A673 (cell line): ENCODE measurements at regions not wholly inside any gene's neighbourhood (a gene's known extent, or its start where the extent isn't known, plus 50 kb on each side); places are given as distances from the start of the nearest gene placed in this dataset.

Source experiments
- BruUV-seq: library from RNA; stranded (reverse); fragments of 400-500 nt; replicated peaks from 2 replicates; lab custom pipeline; 2021; lab: Mats Ljungman, UMichigan
- CTCF ChIA-PET: fragments of 300-600 bp; sonication (Branson Sonifier 250); formaldehyde crosslinking; loops from one replicate; lab custom pipeline; 2022; ENCODE audit warnings: antibody characterized with exemption; lab: Charles Lee
- POLR2A ChIA-PET: fragments of 300-600 bp; sonication (Branson Sonifier 250); formaldehyde crosslinking; loops from one replicate; lab custom pipeline; 2022; ENCODE audit warnings: antibody characterized with exemption; ENCODE audit not compliant: low non-redundant PET; lab: Charles Lee
- DNase-seq: peaks from one replicate; pipeline ENCODE4 v3.0.0-alpha.2; 2015; ENCODE audit warnings: low spot score
- H3K27ac ChIP-seq: fragments of 200-600 bp; sonication (generic); 2 replicates; pipeline ENCODE4 v1.5.1; 2016; ENCODE audit warnings: mixed run types, low read depth, mild to moderate bottlenecking, mixed read lengths, antibody characterized with exemption, low read length; ENCODE audit not compliant: poor library complexity, severe bottlenecking
- H3K27me3 ChIP-seq: fragments of 200-600 bp; sonication (generic); replicated peaks from 2 replicates; pipeline ENCODE4 v1.6.1; 2017; ENCODE audit warnings: mixed run types, low read depth, mild to moderate bottlenecking, mixed read lengths, antibody characterized with exemption, low read length; ENCODE audit not compliant: insufficient read depth, poor library complexity
- H3K36me3 ChIP-seq: fragments of 200-600 bp; sonication (generic); 2 replicates; pipeline ENCODE4 v1.6.1; 2016; ENCODE audit warnings: mixed run types, mild to moderate bottlenecking, mixed read lengths, antibody characterized with exemption, low read length; ENCODE audit not compliant: insufficient read depth, poor library complexity, severe bottlenecking
- H3K4me1 ChIP-seq: fragments of 200-600 bp; sonication (generic); 2 replicates; pipeline ENCODE4 v1.6.1; 2017; ENCODE audit warnings: mixed run types, mild to moderate bottlenecking, mixed read lengths, antibody characterized with exemption, low read length; ENCODE audit not compliant: insufficient read depth, poor library complexity, severe bottlenecking
- H3K4me3 ChIP-seq: fragments of 200-600 bp; sonication (generic); 2 replicates; pipeline ENCODE4 v1.5.1; 2016; ENCODE audit warnings: low read depth, mixed run types, mild to moderate bottlenecking, mixed read lengths, low read length; ENCODE audit not compliant: poor library complexity, severe bottlenecking
- H3K9me3 ChIP-seq: fragments of 200-600 bp; sonication (generic); 2 replicates; pipeline ENCODE4 v1.6.1; 2016; ENCODE audit warnings: mixed run types, low read depth, mild to moderate bottlenecking, mixed read lengths, antibody characterized with exemption, low read length; ENCODE audit not compliant: poor library complexity, severe bottlenecking
- EZH2 ChIP-seq: fragments of 200-600 bp; sonication (generic); IDR thresholded peaks from 2 replicates; pipeline ENCODE4 v1.6.1; 2017; ENCODE audit warnings: borderline replicate concordance, low read depth, mild to moderate bottlenecking, mixed read lengths, antibody characterized with exemption, low read length; ENCODE audit not compliant: poor library complexity, severe bottlenecking
- intact Hi-C: fragments of 100-400 bp; cut with micrococcal nuclease; formaldehyde crosslinking; loops from one replicate; pipeline ENCODE4 v1.10.0; 2022; ENCODE audit not compliant: unreplicated experiment
- TF ChIP-seq, protein P1 (sequence below): fragments of 300-800, 200-600 bp; sonication (generic); conservative IDR thresholded peaks from 2 replicates; pipeline ENCODE4 v1.5.1; 2017; ENCODE audit warnings: low read depth, mild to moderate bottlenecking, antibody characterized with exemption, low read length, moderate library complexity, mixed read lengths

GRCh38 chr18:24630346-24630880 lies 170.0 kb downstream of the HRH4 start:
- Histone ChIP-seq H3K27me3 (peaks cover 13% of the 10 kb centered on the region), H3K9me3 (no peaks in the 10 kb centered on the region), H3K27ac (no peak overlapping the region), H3K4me1 (no peaks in the 10 kb centered on the region), H3K4me3 (no peak overlapping the region), H3K36me3 (no peaks in the 10 kb centered on the region)
- intact Hi-C loops, result no loop called here
- no TSS peak for BruUV-seq
- ChIA-PET CTCF (no interaction called here), POLR2A (no interaction called here)
- TF ChIP-seq EZH2, result no peak
- TF ChIP-seq, protein P1, sequence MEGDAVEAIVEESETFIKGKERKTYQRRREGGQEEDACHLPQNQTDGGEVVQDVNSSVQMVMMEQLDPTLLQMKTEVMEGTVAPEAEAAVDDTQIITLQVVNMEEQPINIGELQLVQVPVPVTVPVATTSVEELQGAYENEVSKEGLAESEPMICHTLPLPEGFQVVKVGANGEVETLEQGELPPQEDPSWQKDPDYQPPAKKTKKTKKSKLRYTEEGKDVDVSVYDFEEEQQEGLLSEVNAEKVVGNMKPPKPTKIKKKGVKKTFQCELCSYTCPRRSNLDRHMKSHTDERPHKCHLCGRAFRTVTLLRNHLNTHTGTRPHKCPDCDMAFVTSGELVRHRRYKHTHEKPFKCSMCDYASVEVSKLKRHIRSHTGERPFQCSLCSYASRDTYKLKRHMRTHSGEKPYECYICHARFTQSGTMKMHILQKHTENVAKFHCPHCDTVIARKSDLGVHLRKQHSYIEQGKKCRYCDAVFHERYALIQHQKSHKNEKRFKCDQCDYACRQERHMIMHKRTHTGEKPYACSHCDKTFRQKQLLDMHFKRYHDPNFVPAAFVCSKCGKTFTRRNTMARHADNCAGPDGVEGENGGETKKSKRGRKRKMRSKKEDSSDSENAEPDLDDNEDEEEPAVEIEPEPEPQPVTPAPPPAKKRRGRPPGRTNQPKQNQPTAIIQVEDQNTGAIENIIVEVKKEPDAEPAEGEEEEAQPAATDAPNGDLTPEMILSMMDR, result no peak
- no peak for DNase-seq

DNA sequence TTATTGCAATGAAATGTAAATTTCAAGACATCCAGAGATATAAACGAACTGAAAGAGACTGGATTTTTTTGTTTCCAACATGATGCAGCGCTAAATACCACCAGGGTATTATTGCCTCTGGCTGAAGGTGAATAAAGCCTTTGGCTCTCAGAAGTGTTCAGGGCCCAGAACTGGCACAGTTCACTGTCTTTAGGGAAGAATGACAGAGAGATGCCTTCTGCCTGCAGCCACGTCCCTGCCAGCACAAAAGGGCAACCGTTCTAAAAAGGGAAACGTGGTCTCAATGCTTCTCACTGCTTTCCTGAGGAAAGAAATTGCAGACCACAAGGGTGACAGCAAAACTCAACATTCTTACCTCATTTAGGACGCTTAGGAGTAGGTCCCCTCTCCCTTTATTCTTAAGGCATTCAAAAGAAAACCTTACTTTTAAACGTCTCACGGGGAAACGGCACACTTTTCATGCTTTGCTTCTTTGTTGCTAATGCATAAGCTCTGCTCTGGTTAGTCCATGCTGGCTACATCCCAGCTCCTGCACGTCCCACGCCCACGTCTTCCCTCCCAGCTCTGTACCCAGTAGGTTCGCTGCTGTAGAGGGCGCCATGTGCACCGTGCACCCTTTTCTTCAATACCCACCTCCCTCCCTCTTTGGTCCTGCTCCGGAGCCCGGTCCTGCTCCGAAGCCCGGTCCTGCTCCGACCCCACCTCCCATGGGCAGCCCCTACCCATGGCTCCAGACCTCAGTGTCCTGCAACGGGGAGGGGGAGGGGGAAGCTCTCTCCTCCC lies 171.0 kb downstream of the HRH4 start:
- H3K4me3 ChIP-seq, result no peak overlapping the region
- peak; percentile 4 for DNase-seq
- intact Hi-C loops, result no loop called here

DNA sequence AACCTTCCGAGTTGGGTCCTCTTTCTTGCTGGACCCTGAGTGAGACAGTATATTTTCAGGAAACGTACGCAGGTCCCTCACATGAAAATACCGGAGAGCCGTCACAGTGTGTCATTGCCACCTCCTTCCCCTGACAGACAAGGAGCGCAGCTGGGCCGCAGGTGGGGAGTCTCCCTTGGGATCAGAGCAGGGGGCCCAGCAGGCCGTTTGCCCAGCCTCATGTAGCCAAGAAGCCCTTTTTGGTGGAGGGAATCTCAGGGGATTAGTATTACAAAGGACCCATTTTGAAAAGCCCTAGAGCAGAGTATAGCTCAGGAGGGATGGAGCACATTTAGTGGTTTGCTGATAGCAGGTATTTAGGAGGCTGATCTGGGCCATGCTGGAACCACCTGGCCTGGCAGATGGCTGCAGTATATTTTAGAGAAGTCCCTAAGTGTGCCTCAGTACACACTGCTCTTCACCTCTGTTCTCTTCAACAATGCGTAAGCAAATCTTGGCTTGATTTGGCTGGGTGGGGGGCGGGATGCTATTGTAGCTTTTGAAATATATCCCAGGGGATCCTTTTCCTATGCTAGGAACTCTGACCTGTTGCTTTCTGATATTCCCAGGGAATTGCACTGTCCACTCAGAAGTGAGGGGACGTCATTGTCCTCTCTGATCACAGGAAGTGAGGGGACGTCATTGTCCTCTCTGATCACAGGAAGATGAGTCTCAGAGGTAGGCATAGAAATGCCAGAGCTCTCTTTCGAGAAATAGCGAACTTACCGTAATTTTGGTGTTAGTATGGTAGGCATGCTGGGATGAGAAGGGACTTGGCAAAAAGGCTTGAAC lies 171.9 kb downstream of the HRH4 start:
- intact Hi-C loops, result no loop called here
- no peak for TF ChIP-seq EZH2
- TF ChIP-seq, protein P1, result no peak
- ChIA-PET CTCF (no interaction called here), POLR2A (no interaction called here)
- no peak for DNase-seq
- Histone ChIP-seq H3K27ac (no peak overlapping the region), H3K4me1 (no peaks in the 10 kb centered on the region), H3K4me3 (no peak overlapping the region), H3K27me3 (peaks cover 13% of the 10 kb centered on the region), H3K36me3 (no peaks in the 10 kb centered on the region), H3K9me3 (no peaks in the 10 kb centered on the region)
- no TSS peak for BruUV-seq

More for the DNA sequence above, 171.0 kb downstream of the HRH4 start:
- ChIA-PET POLR2A (no interaction called here), CTCF (no interaction called here)
- Histone ChIP-seq H3K4me1 (no peaks in the 10 kb centered on the region), H3K27ac (no peak overlapping the region), H3K27me3 (peaks cover 13% of the 10 kb centered on the region), H3K9me3 (no peaks in the 10 kb centered on the region), H3K36me3 (no peaks in the 10 kb centered on the region)
- no TSS peak for BruUV-seq
- TF ChIP-seq EZH2, result no peak
- TF ChIP-seq, protein P1, result no peak
